Stimulated activated CD8-positive, alpha-beta memory T cell treated with anti-CD3 and anti-CD28 coated beads, Interleukin-4, amount 100 ng/mL, for 48 hours (primary cell): ENCODE measurements at regions not wholly inside any gene's neighbourhood (a gene's known extent, or its start where the extent isn't known, plus 50 kb on each side); places are given as distances from the start of the nearest gene placed in this dataset.

Experiments
- DNase-seq: peaks from one replicate; pipeline ENCODE4 v3.0.0-alpha.2; 2020

DNA sequence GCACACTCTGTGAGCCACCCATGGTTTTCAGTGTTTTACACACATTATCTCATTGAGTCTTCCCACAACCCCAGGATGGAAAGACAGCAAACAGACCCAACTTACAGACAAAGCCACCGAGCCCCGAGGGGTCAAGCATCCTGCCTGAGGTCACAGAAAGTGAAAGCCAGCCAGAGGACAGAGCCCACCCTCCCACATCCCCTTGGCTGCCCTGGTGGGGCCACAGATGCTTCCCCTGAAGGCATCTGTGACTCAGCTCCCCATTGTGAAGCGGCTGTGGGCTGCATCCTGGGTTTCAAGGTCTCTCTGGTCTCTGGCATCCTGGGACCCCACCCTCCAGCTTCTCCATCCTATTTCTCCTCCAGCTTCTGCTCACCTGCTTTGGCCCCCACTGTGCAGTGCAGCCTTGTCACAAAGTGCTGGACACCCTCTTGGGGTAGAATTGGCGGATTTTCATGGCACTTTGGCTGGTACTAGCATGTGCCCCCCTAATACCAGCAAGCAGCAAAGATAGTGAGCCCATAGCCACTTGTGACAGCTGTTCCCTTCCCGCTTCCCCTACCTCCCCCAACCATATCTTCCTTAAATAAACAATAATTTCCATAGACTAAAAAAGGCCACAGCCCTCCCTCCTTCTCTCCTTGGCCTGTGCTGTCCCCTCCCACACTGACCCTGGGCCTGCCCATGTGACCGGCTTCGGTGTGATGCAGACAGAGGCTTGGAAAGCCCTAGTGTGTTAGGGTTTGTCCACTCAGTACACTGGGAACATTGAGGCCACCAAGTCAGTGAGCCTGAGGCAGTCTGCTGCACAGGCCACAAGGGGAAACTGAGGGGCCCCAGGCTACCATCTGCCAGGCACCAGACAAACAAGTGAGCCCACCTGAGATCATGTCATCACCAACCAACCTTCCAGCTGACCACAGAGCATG, 53.9 kb upstream of the SHISAL1 start:
- DNase-seq: no peak

DNA sequence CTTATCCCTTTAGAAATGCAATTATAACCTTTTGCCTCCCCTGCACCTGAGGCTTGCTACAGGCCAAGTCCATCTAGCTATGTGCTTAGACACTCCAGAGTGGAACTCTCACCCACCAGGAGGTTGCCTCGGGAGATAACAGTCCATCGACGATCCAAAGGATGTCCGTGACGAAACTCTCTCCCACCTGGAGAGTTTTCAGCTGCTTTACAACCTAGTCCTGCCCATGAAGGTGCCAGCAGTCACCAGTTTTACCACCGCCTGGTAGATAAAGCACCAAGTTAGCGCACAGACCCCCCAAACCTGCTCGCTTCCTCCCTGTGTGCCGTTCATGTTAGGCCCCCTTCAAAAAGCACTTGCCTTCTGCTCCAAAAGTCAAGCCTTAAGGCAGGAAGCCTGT, 53.1 kb upstream of the SHISAL1 start:
- DNase-seq: no peak

DNA sequence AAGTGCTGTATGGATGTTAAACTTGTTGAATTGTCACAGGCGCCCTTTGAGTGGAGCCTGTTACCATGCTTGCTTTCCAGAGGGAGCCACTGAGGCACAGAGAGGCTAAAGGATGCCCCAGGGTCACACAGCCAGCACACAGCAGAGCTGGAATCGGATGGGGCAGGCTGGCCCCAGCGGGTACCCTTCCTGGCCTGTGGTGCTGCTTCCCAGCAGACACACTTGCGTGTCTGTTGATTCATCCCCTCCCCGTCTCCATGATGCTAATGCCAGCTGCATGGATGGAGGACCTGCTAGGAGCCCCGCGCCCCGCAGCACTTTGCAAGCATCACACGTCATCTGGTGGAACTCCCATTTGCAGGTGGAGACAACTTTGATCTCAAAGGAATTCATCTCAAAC, 52.4 kb upstream of the SHISAL1 start:
- DNase-seq: no peak

DNA sequence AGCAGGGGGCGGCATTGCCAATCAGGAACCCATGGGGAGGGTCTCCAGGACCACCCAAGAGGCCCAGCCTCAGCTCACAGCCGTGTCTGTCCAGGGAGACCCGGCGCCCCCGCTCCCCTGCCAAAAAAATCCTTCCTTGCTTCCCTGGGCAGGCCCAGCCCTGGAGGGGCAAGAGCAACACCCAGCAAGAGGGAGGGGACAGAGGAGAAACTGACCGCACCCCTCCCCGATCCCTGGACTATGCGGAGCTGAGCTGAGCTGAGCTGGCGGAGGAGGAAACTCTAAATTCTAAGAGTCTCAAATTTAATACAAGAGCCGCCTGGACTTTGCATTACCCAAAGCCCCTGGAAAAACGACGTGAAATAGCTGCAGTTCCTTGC, 52.0 kb upstream of the SHISAL1 start:
- DNase-seq: no peak

DNA sequence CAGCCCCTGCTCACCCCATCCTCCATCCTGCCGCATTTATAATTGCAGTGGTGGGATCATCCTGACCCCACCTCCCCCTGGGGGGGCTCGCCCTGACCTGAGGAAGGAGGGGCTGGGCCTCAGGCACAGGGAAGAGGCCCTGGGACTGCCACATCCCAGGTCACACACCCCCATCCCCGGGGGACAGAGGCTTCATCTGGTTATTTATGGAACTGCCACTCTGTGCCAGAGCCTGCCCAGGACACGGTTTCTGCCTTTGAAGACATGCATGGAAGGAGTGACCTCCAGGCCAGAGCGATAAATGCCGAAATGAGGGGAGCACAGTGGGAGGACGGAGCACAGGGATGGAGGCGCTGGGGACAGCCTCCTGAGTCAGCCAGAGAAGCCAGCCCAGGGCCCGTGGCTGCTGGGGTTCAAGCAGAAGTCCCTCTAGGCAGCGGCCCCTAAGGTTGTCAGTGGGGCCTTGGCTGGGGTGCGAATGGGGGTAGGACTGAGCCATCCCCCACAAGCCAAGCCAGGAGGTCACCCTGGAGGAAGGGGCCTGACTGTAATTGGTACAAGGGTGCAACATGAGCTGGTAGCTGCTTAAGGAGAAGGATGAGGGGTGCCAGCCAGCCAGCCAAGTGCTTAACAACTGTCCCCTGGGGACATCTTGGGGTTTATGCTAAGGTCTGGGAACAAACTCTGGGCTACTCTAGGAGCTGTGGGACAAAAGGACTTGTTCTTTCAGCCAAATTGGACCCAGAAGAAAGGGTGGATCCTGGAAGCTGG, 51.4 kb upstream of the SHISAL1 start:
- no peak for DNase-seq

DNA sequence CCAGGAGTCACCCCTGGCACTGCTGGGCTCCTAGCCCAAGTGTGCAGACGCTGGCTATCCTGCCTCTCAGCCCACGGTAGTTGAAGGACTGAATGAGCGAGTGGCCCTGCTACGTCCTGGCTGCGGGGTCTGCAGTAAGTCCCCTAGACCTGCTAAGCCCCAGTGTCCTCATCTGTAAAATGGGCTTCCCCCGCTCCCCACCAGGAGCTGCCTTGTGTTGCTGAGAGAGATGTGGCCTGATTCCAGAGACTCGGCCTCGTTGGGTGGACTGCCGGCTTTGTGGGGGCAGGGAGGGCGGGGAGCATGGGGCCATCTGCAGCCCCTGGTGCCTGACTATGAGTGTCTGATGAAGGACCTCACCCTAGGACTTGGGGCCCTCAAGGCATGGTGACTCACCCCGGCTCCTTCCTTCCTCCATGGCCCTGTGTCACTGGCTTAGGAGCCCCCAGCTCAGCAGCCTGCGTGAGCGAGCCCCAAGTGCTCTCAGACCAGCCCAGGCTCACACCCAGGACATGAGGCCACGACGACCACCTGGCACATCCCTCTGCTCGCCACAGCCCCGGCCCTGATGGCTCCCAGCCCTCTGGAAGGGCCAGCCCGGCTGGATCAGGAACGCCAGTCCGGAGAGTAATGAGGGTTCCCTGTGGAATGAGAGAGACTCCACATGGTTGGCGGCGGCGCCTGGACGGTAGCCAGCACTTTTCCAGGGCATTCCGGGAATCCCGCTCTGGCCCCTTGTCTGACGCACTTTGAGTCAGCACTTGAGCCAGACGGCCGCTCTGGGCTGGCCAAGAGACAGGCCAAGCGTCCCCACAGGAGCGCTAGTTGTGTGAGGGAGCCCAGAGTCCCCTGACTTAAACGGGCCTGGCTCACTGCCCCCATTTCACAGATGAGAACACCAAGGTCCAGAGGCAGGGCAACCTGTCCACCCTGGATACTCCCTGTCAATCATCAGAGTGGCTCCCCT, 50.5 kb upstream of the SHISAL1 start:
- DNase-seq: no peak

DNA sequence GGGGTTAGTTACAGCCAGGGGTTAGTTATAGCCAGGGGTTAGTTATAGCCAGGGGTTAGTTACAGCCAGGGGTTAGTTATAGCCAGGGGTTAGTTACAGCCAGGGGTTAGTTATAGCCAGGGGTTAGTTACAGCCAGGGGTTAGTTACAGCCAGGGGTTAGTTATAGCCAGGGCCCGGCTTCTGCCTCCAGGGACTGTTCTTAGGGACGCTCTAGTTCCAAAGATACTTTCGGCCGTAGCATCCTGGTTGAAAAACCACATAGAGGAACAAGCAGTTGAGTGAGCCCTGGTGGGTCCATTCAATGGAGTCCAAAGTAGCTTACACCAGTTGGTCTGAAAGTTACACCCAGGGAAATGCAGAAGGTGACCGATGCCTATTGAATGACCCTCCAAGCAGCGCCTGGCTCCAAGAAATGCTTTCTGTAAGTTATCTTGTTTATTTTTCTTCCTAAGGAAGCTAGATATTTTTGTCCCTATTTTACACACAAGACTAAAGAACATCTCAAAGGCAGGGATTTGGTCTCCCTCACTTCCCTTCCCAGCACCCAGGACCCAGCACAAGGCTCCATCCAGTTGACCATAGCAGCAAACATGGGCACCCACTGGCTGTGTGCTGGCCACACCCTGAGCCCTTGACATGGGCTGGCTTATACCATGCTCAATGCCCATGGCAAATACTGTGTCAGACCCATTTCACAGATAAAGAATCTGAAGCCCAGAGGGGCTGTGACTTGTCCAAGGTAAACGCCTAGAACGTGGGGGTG, 49.7 kb upstream of the SHISAL1 start:
- DNase-seq: no peak
